Thoracic aorta (tissue), 2 donors: ENCODE measurements at regions not wholly inside any gene's neighbourhood (a gene's known extent, or its start where the extent isn't known, plus 50 kb on each side); places are given as distances from the start of the nearest gene placed in this dataset.

Experiments used
- ATAC-seq: fragments of 150-250 bp; one replicate; pipeline ENCODE4 v1.8.0; 2017; ENCODE audit warnings: low read depth; ENCODE audit not compliant: insufficient number of reproducible peaks, low FRiP score
- DNase-seq: peaks from one replicate; pipeline ENCODE4 v3.0.0-alpha.2; 2020; ENCODE audit warnings: low spot score
- H3K27ac ChIP-seq, 2 donors: fragments of 200-600 bp; sonication (generic); 1 replicate in 1 of 2; 2 replicates in 1 of 2; pipeline ENCODE4 v1.5.1; 2016; ENCODE audit warnings: mild to moderate bottlenecking in 2 of 2, moderate library complexity in 2 of 2
- H3K27me3 ChIP-seq: fragments of 200-600 bp; sonication (generic); replicated peaks from 2 replicates; pipeline ENCODE4 v1.6.0; 2016; ENCODE audit warnings: mild to moderate bottlenecking; ENCODE audit not compliant: insufficient read depth
- H3K36me3 ChIP-seq: fragments of 200-600 bp; sonication (generic); one replicate; pipeline ENCODE4 v1.5.1; 2016
- H3K4me1 ChIP-seq, 2 donors: fragments of 200-600 bp; sonication (generic); 1 replicate in 1 of 2; 2 replicates in 1 of 2; pipeline versions ENCODE4 v1.5.1 to v1.6.0; 2016; ENCODE audit warnings: low read depth in 2 of 2, mild to moderate bottlenecking in 1 of 2; ENCODE audit not compliant: control insufficient read depth in 1 of 2
- H3K4me3 ChIP-seq: fragments of 200-600 bp; sonication (generic); 2 replicates; pipeline ENCODE4 v1.5.1; 2016; ENCODE audit warnings: mild to moderate bottlenecking
- H3K9me3 ChIP-seq: fragments of 200-600 bp; sonication (generic); 2 replicates; pipeline ENCODE4 v1.5.1; 2016
- CTCF ChIP-seq: fragments of 200-600 bp; sonication (generic); IDR thresholded peaks from one replicate; pipeline ENCODE4 v1.5.1; 2019; ENCODE audit warnings: antibody characterized with exemption

GRCh38 chr9:14499976-14500375, 186.0 kb upstream of the NFIB start:
- DNase-seq (no peak), ATAC-seq (no peak)
- H3K27me3 ChIP-seq: no peaks in the 10 kb centered on the region
- no peaks in the 10 kb centered on the region for H3K9me3 ChIP-seq
- no peaks in the 10 kb centered on the region for H3K4me1 ChIP-seq
- no peak for TF ChIP-seq CTCF
- no peak overlapping the region for H3K27ac ChIP-seq
- no peaks in the 10 kb centered on the region for H3K36me3 ChIP-seq
- H3K4me3 ChIP-seq: no peak overlapping the region

DNA sequence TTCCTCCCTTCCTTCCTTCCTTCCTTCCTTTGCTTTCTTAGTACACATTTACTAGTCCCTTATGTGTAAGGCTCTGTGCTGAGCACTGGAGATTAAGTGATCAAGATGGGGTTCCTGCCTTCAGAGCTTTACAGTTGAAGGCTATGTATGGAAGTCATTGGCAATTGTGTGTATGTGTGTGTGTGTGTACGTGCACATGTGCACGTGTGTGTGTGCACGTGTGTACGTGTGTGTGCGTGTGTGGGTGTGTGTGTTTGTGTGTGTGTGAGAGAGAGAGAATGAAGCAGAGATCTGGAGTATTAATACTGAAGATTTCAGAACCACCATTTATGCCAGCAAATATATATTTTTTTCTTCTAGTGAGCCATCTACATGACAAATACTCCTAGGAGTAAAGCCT, 184.9 kb upstream of the NFIB start:
- Histone ChIP-seq H3K4me3 (no peak overlapping the region), H3K36me3 (no peaks in the 10 kb centered on the region), H3K9me3 (no peaks in the 10 kb centered on the region), H3K27me3 (no peaks in the 10 kb centered on the region), H3K4me1 (no peaks in the 10 kb centered on the region), H3K27ac (no peak overlapping the region)
- ATAC-seq (no peak), DNase-seq (no peak)
- no peak for TF ChIP-seq CTCF

DNA sequence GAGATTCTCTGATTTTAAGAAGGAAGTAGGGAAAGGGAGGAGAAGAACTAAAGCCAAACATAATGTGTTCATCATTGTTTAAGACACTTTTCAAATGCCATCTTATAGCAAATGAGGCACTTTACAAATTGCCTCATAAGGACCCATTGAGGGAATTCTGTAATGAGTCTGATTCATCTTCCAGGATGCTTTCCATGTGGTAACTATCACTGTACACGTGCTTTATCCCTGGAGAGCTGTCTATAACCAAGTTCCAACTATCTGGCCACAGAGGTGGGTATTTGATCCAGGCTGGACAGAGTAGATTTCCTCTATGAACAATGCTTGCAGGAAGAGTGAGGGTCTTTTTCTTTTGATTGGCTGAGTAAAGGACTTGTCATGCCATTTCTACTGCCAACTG, 183.5 kb upstream of the NFIB start:
- no peak for DNase-seq
- Histone ChIP-seq H3K4me3 (no peak overlapping the region), H3K9me3 (no peaks in the 10 kb centered on the region), H3K4me1 (no peaks in the 10 kb centered on the region), H3K36me3 (no peaks in the 10 kb centered on the region), H3K27ac (no peak overlapping the region), H3K27me3 (no peaks in the 10 kb centered on the region)
- ATAC-seq: no peak
- TF ChIP-seq CTCF: no peak

- no peaks in the 10 kb centered on the region for H3K4me1 ChIP-seq
- no peak for TF ChIP-seq CTCF
- H3K27ac ChIP-seq: no peak overlapping the region
- no peak overlapping the region for H3K4me3 ChIP-seq
- ATAC-seq (no peak), DNase-seq (no peak)
- no peaks in the 10 kb centered on the region for H3K36me3 ChIP-seq
- no peaks in the 10 kb centered on the region for H3K27me3 ChIP-seq
- H3K9me3 ChIP-seq: no peaks in the 10 kb centered on the region
These were observed 174.7 kb upstream of the NFIB start for GRCh38 chr9:14488421-14489190.

- DNase-seq (no peak), ATAC-seq (no peak)
- Histone ChIP-seq H3K4me3 (no peak overlapping the region), H3K36me3 (no peaks in the 10 kb centered on the region), H3K27ac (no peak overlapping the region), H3K9me3 (no peaks in the 10 kb centered on the region), H3K4me1 (no peaks in the 10 kb centered on the region), H3K27me3 (no peaks in the 10 kb centered on the region)
- no peak for TF ChIP-seq CTCF
These were observed 173.7 kb upstream of the NFIB start for GRCh38 chr9:14487547-14488185.
